Fibroblast of mammary gland (primary cell): ENCODE measurements at regions not wholly inside any gene's neighbourhood (a gene's known extent, or its start where the extent isn't known, plus 50 kb on each side); places are given as distances from the start of the nearest gene placed in this dataset.

Experiments
- DNase-seq: peaks from one replicate; pipeline ENCODE4 v3.0.0-alpha.2; 2010; ENCODE audit warnings: low read depth
- H3K4me3 ChIP-seq: 2 replicates; pipeline ENCODE4 v1.5.1; 2011; ENCODE audit warnings: low read depth, mild to moderate bottlenecking, low read length, moderate library complexity; ENCODE audit not compliant: control insufficient read depth
- TF ChIP-seq, protein P1 (sequence below): conservative IDR thresholded peaks from 2 replicates; pipeline ENCODE4 v1.5.1; 2011; ENCODE audit warnings: low read depth, low read length, inconsistent platforms; ENCODE audit not compliant: control insufficient read depth, insufficient read depth

DNA sequence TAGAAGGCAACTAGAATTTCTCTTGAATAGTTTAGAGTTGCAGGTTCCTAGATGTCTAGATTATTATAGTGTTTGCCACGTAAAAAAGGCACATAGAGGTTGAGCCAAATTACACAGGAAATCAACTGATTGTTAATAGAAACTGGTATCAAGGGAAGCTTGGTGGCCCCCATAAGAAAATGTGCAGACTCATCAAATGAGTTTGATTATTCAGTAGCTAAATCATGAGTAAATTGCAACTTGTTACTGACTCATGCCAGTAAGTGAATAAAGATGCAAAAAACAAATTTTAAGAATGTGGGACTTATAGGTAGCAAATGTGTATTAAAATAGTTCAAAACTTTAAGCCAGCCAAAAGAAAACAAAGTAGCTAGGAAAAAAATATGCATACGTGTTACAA is 1078.9 kb upstream of the CDH9 start:
- H3K4me3 ChIP-seq: no peak overlapping the region
- TF ChIP-seq, protein P1, sequence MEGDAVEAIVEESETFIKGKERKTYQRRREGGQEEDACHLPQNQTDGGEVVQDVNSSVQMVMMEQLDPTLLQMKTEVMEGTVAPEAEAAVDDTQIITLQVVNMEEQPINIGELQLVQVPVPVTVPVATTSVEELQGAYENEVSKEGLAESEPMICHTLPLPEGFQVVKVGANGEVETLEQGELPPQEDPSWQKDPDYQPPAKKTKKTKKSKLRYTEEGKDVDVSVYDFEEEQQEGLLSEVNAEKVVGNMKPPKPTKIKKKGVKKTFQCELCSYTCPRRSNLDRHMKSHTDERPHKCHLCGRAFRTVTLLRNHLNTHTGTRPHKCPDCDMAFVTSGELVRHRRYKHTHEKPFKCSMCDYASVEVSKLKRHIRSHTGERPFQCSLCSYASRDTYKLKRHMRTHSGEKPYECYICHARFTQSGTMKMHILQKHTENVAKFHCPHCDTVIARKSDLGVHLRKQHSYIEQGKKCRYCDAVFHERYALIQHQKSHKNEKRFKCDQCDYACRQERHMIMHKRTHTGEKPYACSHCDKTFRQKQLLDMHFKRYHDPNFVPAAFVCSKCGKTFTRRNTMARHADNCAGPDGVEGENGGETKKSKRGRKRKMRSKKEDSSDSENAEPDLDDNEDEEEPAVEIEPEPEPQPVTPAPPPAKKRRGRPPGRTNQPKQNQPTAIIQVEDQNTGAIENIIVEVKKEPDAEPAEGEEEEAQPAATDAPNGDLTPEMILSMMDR: no peak
- no peak for DNase-seq

DNA sequence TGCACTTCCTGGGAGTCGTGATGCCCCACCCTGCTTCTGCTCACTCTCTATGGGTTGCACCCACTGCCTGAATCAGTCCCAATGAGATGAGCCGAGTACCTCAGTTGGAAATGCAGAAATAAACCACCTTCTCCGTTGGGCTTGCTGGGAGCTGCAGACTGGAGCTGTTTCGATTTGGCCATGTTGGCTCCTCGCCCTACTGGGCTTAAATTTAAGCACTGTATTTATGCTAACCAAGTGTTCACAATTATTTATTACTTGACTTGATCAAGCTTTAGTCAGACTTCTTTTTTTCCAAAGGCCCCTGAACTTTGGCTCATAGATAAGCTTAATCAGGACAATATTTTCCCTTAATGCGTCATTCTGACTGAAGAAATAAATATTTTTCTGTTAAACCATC is 1072.4 kb upstream of the CDH9 start:
- H3K4me3 ChIP-seq: no peak overlapping the region
- DNase-seq: no peak
- TF ChIP-seq, protein P1: no peak

DNA sequence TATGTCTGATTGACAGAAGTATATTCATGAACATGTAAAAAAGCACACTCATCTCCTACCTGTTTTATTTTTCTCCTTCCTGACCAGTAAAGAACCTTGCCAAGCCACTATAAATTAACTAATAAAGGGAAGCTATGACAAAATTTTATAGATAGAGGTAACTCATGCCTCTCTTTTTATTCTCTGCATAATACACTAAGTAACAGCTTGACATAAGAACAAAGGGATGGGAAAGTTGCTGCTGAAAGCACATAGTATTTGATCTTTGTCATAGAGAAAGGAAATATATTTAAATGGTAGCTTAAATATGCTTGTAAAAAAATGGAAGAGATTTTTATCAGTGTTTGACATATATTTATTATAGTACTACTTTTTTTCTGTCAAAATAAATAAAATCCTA is 1065.7 kb upstream of the CDH9 start:
- TF ChIP-seq, protein P1: no peak
- DNase-seq: no peak
- no peak overlapping the region for H3K4me3 ChIP-seq

DNA sequence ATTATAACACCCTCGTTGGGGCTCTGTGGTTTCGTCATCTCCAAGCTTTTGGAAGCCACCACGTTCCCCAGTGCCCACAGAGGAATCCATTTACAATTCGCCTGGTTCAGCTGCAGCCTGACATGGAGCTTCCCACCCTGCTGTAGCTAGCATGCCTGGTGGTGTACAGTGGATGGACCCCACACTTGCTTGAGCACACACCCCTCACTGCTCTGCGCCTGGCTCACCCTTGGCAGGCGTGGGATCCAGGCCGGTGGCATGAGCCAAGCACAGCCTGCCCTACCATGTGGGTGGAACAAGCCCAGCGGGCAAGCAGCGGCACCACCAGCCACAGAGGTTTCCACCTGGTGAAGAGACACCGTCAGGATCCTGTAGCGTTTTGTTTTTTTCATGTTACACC is 1045.7 kb upstream of the CDH9 start:
- DNase-seq: no peak
- no peak overlapping the region for H3K4me3 ChIP-seq
- TF ChIP-seq, protein P1: no peak

DNA sequence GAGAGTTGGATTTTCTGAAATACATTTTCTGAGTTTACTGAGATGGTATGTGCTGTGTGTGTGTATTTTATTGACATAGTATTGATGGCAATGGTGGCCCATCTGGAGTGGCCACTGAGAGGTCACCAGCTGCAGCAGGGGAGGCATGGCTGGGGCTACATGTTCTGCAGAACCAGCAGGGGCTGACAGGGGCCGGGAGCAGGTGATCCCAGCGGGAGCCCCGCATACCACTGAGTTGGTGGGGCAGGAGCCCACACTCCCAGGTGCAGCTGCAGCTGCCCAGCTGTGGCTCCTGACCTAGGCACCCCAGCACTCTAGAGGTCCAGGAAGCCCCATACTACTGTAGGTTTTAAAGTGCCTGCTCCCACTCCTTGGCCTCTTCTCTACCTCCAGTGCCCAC is 1044.2 kb upstream of the CDH9 start:
- no peak overlapping the region for H3K4me3 ChIP-seq
- TF ChIP-seq, protein P1: no peak
- no peak for DNase-seq

DNA sequence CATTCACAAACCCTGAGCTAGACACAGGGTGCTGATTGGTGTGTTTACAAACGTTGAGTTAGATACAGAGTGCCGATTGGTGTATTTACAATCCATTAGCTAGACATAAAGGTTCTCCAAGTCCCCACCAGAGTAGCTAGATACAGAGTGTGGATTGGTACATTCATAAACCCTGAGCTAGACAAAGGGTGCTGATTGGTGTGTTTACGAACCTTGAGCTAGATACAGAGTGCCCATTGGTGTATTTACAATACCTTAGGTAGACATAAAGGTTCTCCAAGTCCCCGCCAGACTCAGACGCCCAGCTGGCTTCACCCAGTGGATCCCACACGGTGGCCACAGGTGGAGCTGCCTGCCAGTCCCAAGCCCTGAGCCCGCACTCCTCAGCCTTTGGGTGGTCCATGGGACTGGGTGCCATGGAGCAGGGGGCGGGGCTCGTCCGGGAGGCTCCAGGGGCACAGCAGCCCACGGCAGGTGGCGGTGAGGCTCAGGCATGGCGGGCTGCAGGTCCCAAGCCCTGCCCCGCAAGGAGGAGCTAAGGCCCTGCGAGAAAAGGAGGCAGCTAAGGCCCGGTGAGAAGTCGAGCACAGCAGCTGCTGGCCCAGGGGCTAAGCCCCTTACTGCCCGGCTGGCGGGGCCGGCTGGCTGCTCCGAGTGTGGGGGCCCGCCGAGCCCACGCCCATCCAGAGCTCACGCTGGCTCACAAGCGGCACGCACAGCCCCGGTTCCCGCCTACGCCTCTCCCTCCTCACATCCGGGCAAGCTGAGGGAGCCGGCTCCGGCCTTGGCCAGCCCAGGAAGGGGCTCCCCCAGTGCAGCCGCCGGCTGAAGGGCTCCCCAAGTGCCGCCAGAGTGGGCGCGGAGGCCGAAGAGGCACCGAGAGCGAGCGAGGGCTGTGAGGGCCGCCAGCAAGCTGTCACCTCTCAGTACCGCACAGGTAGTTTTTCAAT is 1039.2 kb upstream of the CDH9 start:
- no peak overlapping the region for H3K4me3 ChIP-seq
- no peak for DNase-seq
- TF ChIP-seq, protein P1: no peak
